ENCODE measurements at regions not wholly inside any gene's neighbourhood (a gene's known extent, or its start where the extent isn't known, plus 50 kb on each side); places are given as distances from the start of the nearest gene placed in this dataset.

GRCh38 chr17:77771998-77772397 is 186.5 kb upstream of the TNRC6C start:
- Histone ChIP-seq H3K27ac (ENCODE audit: low read depth in 1 of 2, low read length in 2 of 2) (no peak overlapping the region), H3K27me3 (ENCODE audit: control insufficient read depth in 1 of 2, insufficient read depth in 2 of 2, low read length in 1 of 2) (no peaks in the 10 kb centered on the region), H3K4me3 (ENCODE audit: low read length in 2 of 2) (no peak overlapping the region), H3K36me3 (ENCODE audit: control insufficient read depth in 1 of 2, insufficient read depth in 2 of 2, low read length in 1 of 2) (no peaks in the 10 kb centered on the region), H3K9me3 (ENCODE audit: control insufficient read depth, low read length) (no peaks in the 10 kb centered on the region), H3K4me1 (ENCODE audit: control insufficient read depth in 1 of 2, insufficient read depth in 2 of 2, low read length in 2 of 2) (no peaks in the 10 kb centered on the region)
- ATAC-seq (ENCODE audit: low FRiP score) (no peak), DNase-seq (no peak)
- 84 to 91% methylated on average over 5 of the region's 5 CpGs for WGBS, 2 donors
- intact Hi-C loops (cut with DNase I): loop anchor here in 1 of 2 donors (10.0 kb wide), 1 partner anchor 123 kb away; no protein-coding TSS in a partner anchor

- H3K27me3 ChIP-seq (ENCODE audit: control insufficient read depth in 1 of 2, insufficient read depth in 2 of 2, low read length in 1 of 2): no peaks in the 10 kb centered on the region
- WGBS, 2 donors: 71 to 79% methylated on average over 10 of the region's 10 CpGs
- no peak overlapping the region for H3K4me3 ChIP-seq (ENCODE audit: low read length in 2 of 2)
- H3K27ac ChIP-seq (ENCODE audit: low read depth in 1 of 2, low read length in 2 of 2): no peak overlapping the region
- no peaks in the 10 kb centered on the region for H3K9me3 ChIP-seq (ENCODE audit: control insufficient read depth, low read length)
- no peaks in the 10 kb centered on the region for H3K36me3 ChIP-seq (ENCODE audit: control insufficient read depth in 1 of 2, insufficient read depth in 2 of 2, low read length in 1 of 2)
- H3K4me1 ChIP-seq (ENCODE audit: control insufficient read depth in 1 of 2, insufficient read depth in 2 of 2, low read length in 2 of 2): no peaks in the 10 kb centered on the region
- DNase-seq: peak; percentile 72 to 83
- ATAC-seq (ENCODE audit: low FRiP score): peak; percentile 75
- intact Hi-C loops (cut with DNase I): loop anchor here in 1 of 2 donors (10.0 kb wide), 1 partner anchor 122 kb away; no protein-coding TSS in a partner anchor
Observed at GRCh38 chr17:77772461-77772897, 186.0 kb upstream of the TNRC6C start.

- 81 to 87% methylated on average over 6 of the region's 6 CpGs for WGBS, 2 donors
- intact Hi-C loops (cut with DNase I): loop anchor here in 1 of 2 donors (10.0 kb wide), 1 partner anchor 122 kb away; no protein-coding TSS in a partner anchor
- no peak for ATAC-seq (ENCODE audit: low FRiP score)
- Histone ChIP-seq H3K9me3 (ENCODE audit: control insufficient read depth, low read length) (no peaks in the 10 kb centered on the region), H3K4me1 (ENCODE audit: control insufficient read depth in 1 of 2, insufficient read depth in 2 of 2, low read length in 2 of 2) (no peaks in the 10 kb centered on the region), H3K4me3 (ENCODE audit: low read length in 2 of 2) (no peak overlapping the region), H3K36me3 (ENCODE audit: control insufficient read depth in 1 of 2, insufficient read depth in 2 of 2, low read length in 1 of 2) (no peaks in the 10 kb centered on the region), H3K27ac (ENCODE audit: low read depth in 1 of 2, low read length in 2 of 2) (no peak overlapping the region), H3K27me3 (ENCODE audit: control insufficient read depth in 1 of 2, insufficient read depth in 2 of 2, low read length in 1 of 2) (no peaks in the 10 kb centered on the region)
- DNase-seq: no peak
Observed at GRCh38 chr17:77772899-77773358, 185.6 kb upstream of the TNRC6C start.

- Histone ChIP-seq H3K27me3 (ENCODE audit: control insufficient read depth in 1 of 2, insufficient read depth in 2 of 2, low read length in 1 of 2) (no peaks in the 10 kb centered on the region), H3K27ac (ENCODE audit: low read depth in 1 of 2, low read length in 2 of 2) (no peak overlapping the region), H3K36me3 (ENCODE audit: control insufficient read depth in 1 of 2, insufficient read depth in 2 of 2, low read length in 1 of 2) (no peaks in the 10 kb centered on the region), H3K9me3 (ENCODE audit: control insufficient read depth, low read length) (no peaks in the 10 kb centered on the region), H3K4me3 (ENCODE audit: low read length in 2 of 2) (no peak overlapping the region), H3K4me1 (ENCODE audit: control insufficient read depth in 1 of 2, insufficient read depth in 2 of 2, low read length in 2 of 2) (no peaks in the 10 kb centered on the region)
- ATAC-seq (ENCODE audit: low FRiP score): no peak
- DNase-seq: no peak
- WGBS, 2 donors: 96 to 98% methylated on average over 13 of the region's 13 CpGs
- intact Hi-C loops (cut with DNase I): loop anchor here in 1 of 2 donors (10.0 kb wide), 1 partner anchor 121 kb away; no protein-coding TSS in a partner anchor
Observed at GRCh38 chr17:77774182-77774581, 184.3 kb upstream of the TNRC6C start.

- WGBS, 2 donors: 14 to 22% methylated on average over 16 of the region's 16 CpGs
Observed at GRCh38 chr17:77778636-77779489, 179.6 kb upstream of the TNRC6C start.

DNA sequence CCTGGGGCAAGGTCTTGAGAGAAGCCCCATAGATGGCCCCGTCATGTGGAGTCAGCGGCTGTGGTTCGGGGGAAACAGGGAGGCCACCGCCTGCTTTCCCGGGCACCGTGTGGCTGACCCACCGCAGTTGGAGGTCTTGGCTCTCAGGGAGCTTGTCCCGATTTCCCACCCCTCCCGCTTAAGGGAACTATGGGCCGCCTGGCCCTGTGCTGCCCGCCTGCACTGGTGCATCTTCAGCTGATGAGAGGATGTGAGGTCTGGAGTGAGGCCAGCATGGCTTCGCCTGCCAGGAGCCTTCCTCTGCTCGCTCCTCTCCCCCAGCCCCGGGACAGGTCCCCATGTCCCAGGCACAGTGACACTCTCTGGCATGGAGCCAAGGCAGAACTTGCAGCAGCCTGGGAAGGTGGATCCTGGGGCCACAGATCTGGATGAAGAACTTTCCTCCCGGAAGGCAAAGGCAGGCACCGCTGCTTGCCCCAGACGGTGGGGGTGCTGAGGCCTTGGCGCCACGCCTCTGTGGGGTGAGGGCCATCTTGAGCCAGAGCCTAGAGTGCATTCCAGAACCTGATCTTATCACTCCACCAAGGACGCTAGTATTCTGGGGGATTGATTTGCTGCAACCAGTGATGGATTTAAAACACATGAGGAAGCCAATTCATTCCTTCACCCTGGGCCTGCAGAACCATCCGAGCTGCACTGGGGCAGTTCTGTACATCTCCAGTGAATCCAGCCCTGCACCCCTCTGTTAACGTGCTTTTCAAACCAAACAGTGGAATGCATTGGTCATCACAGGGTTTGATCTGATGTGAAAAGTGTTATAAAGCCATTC is 178.6 kb upstream of the TNRC6C start:
- ATAC-seq (ENCODE audit: low FRiP score) (peak; percentile 59), DNase-seq (peak in 1 of 2 donors; percentile 67)
- WGBS, 2 donors: 1 to 7% methylated on average over 19 to 22 of the region's 22 CpGs
- H3K36me3 ChIP-seq (ENCODE audit: control insufficient read depth in 1 of 2, insufficient read depth in 2 of 2, low read length in 1 of 2): no peaks in the 10 kb centered on the region
- H3K4me1 ChIP-seq (ENCODE audit: control insufficient read depth in 1 of 2, insufficient read depth in 2 of 2, low read length in 2 of 2): no peaks in the 10 kb centered on the region
- no peaks in the 10 kb centered on the region for H3K27me3 ChIP-seq (ENCODE audit: control insufficient read depth in 1 of 2, insufficient read depth in 2 of 2, low read length in 1 of 2)
- no peaks in the 10 kb centered on the region for H3K9me3 ChIP-seq (ENCODE audit: control insufficient read depth, low read length)
- no peak overlapping the region for H3K4me3 ChIP-seq (ENCODE audit: low read length in 2 of 2)
- peak overlapping the region; percentile 61 to 91 for H3K27ac ChIP-seq (ENCODE audit: low read depth in 1 of 2, low read length in 2 of 2)
- intact Hi-C loops (cut with DNase I): loop anchor here in 1 of 2 donors (5.0 to 10.0 kb wide), 2 partner anchors 43 to 115 kb away; no protein-coding TSS in a partner anchor

More at GRCh38 chr17:77778636-77779489, 179.6 kb upstream of the TNRC6C start:
- Histone ChIP-seq H3K4me3 (ENCODE audit: low read length in 2 of 2) (no peak overlapping the region), H3K27me3 (ENCODE audit: control insufficient read depth in 1 of 2, insufficient read depth in 2 of 2, low read length in 1 of 2) (no peaks in the 10 kb centered on the region), H3K4me1 (ENCODE audit: control insufficient read depth in 1 of 2, insufficient read depth in 2 of 2, low read length in 2 of 2) (no peaks in the 10 kb centered on the region), H3K9me3 (ENCODE audit: control insufficient read depth, low read length) (no peaks in the 10 kb centered on the region), H3K27ac (ENCODE audit: low read depth in 1 of 2, low read length in 2 of 2) (peak overlapping the region; percentile 61 to 91), H3K36me3 (ENCODE audit: control insufficient read depth in 1 of 2, insufficient read depth in 2 of 2, low read length in 1 of 2) (no peaks in the 10 kb centered on the region)
- intact Hi-C loops (cut with DNase I): loop anchor here in 1 of 2 donors (5.0 to 10.0 kb wide), 2 partner anchors 42 to 116 kb away; no protein-coding TSS in a partner anchor
- DNase-seq (peak; percentile 92), ATAC-seq (ENCODE audit: low FRiP score) (peak; percentile 88)

- 69 to 77% methylated on average over 7 of the region's 7 CpGs for WGBS, 2 donors
- H3K36me3 ChIP-seq (ENCODE audit: control insufficient read depth in 1 of 2, insufficient read depth in 2 of 2, low read length in 1 of 2): no peaks in the 10 kb centered on the region
- H3K27ac ChIP-seq (ENCODE audit: low read depth in 1 of 2, low read length in 2 of 2): no peak overlapping the region
- no peak overlapping the region for H3K4me3 ChIP-seq (ENCODE audit: low read length in 2 of 2)
- ATAC-seq (ENCODE audit: low FRiP score) (no peak), DNase-seq (no peak)
- intact Hi-C loops (cut with DNase I): no loop called here
- H3K4me1 ChIP-seq (ENCODE audit: control insufficient read depth in 1 of 2, insufficient read depth in 2 of 2, low read length in 2 of 2): no peaks in the 10 kb centered on the region
- H3K9me3 ChIP-seq (ENCODE audit: control insufficient read depth, low read length): no peaks in the 10 kb centered on the region
- no peaks in the 10 kb centered on the region for H3K27me3 ChIP-seq (ENCODE audit: control insufficient read depth in 1 of 2, insufficient read depth in 2 of 2, low read length in 1 of 2)
Observed at GRCh38 chr17:77781536-77781935, 177.0 kb upstream of the TNRC6C start.

- Histone ChIP-seq H3K9me3 (ENCODE audit: control insufficient read depth, low read length) (no peaks in the 10 kb centered on the region), H3K4me1 (ENCODE audit: control insufficient read depth in 1 of 2, insufficient read depth in 2 of 2, low read length in 2 of 2) (no peaks in the 10 kb centered on the region), H3K4me3 (ENCODE audit: low read length in 2 of 2) (no peak overlapping the region), H3K27ac (ENCODE audit: low read depth in 1 of 2, low read length in 2 of 2) (no peak overlapping the region), H3K27me3 (ENCODE audit: control insufficient read depth in 1 of 2, insufficient read depth in 2 of 2, low read length in 1 of 2) (no peaks in the 10 kb centered on the region), H3K36me3 (ENCODE audit: control insufficient read depth in 1 of 2, insufficient read depth in 2 of 2, low read length in 1 of 2) (no peaks in the 10 kb centered on the region)
- WGBS, 2 donors: 43 to 48% methylated on average over 10 of the region's 10 CpGs
- DNase-seq (no peak), ATAC-seq (ENCODE audit: low FRiP score) (no peak)
- intact Hi-C loops (cut with DNase I): no loop called here
Observed at GRCh38 chr17:77782201-77782600, 176.3 kb upstream of the TNRC6C start.
